ENCODE measurements at regions not wholly inside any gene's neighbourhood (a gene's known extent, or its start where the extent isn't known, plus 50 kb on each side); places are given as distances from the start of the nearest gene placed in this dataset.

GRCh38 chr5:112634796-112635195, 102.9 kb upstream of the APC start (continued):
- TF ChIP-seq ZBTB34 (CRISPR knock-in tag; IDR thresholded peaks at IDR 0.05) (no peak), MBD2 (IDR thresholded peaks at IDR 0.05; ENCODE audit: borderline replicate concordance, low read depth) (no peak), ETV1 (tag; conservative IDR thresholded peaks at IDR 0.05; ENCODE audit: low read depth) (no peak), FOXA1 (IDR thresholded peaks at IDR 0.05; ENCODE audit: borderline replicate concordance) (no peak), CHD1 (IDR thresholded peaks at IDR 0.05; ENCODE audit: low read length) (no peak), HLTF (IDR thresholded peaks at IDR 0.05) (no peak), YY1 (IDR thresholded peaks at IDR 0.05; ENCODE audit: borderline replicate concordance in 1 of 3, control insufficient read depth in 1 of 3, extremely low read depth in 1 of 3, insufficient read depth in 3 of 3, insufficient read length in 1 of 3, insufficient replicate concordance in 2 of 3, low read depth in 1 of 3, low read length in 2 of 3) (no peak)

- FAIRE-seq: no peak
- no peak for ATAC-seq
- Histone ChIP-seq H3K27ac (ENCODE audit: extremely low read depth, low read depth, low read length) (no peak overlapping the region), H3K9me1 (ENCODE audit: control insufficient read depth, insufficient read depth, low read length) (no peaks in the 10 kb centered on the region), H3K4me2 (ENCODE audit: insufficient read depth, low read length) (no peak overlapping the region), H3K36me3 (ENCODE audit: control insufficient read depth, insufficient read depth, low read length) (no peaks in the 10 kb centered on the region), H3K79me2 (ENCODE audit: control insufficient read depth, insufficient read depth, low read length) (no peaks in the 10 kb centered on the region), H3K27me3 (ENCODE audit: control insufficient read depth in 2 of 2, insufficient read depth in 2 of 2, low read length in 2 of 2) (no peaks in the 10 kb centered on the region), H3K4me1 (replicated peaks in 1 of 2; ENCODE audit: control insufficient read depth in 2 of 2, insufficient read depth in 2 of 2, low read length in 2 of 2) (no peaks in the 10 kb centered on the region), H3K4me3 (no peak overlapping the region), H3K9ac (ENCODE audit: insufficient read depth in 1 of 2, low read depth in 2 of 2, low read length in 2 of 2) (no peak overlapping the region), H4K20me1 (replicated peaks; ENCODE audit: control insufficient read depth, insufficient read depth, low read length) (no peaks in the 10 kb centered on the region), H3K9me3 (replicated peaks; ENCODE audit: control insufficient read depth, insufficient read depth, low read depth, low read length) (no peaks in the 10 kb centered on the region; the same call in 1 of the 2 replicates), H2AFZ (ENCODE audit: low read depth, low read length) (0 out of 2 replicates have a peak overlapping the region, but pooled peaks have one; percentile 14)
- intact Hi-C loops (cut with micrococcal nuclease): no loop called here
- in situ Hi-C loops (cut with MboI): no loop called here
- BruUV-seq (replicated peaks): no TSS peak
- 10% methylated on average over 3 of the region's 3 CpGs for WGBS (ENCODE audit: insufficient coverage, low coverage, missing lambda C conversion rate)
- CTCF ChIA-PET (ENCODE audit: low intra/inter-chr PET ratio): no interaction called here
- POLR2A ChIA-PET: interaction anchor here (1.0 to 1.2 kb wide), 2 partner anchors 11 to 296 kb away, joined by 3 read pairs; no protein-coding TSS in a partner anchor
- TF ChIP-seq ZNF75A (CRISPR knock-in tag; IDR thresholded peaks at IDR 0.05) (peak; percentile 81; the same call in 1 of the 2 replicates), CHAMP1 (IDR thresholded peaks at IDR 0.05) (no peak)
- DNase-seq (ENCODE audit: extremely low read depth in 1 of 4, low spot score in 3 of 4): no peak
Observed at GRCh38 chr5:112635276-112635675, 102.4 kb upstream of the APC start.
